ENCODE measurements at regions not wholly inside any gene's neighbourhood (a gene's known extent, or its start where the extent isn't known, plus 50 kb on each side); places are given as distances from the start of the nearest gene placed in this dataset.

DNA sequence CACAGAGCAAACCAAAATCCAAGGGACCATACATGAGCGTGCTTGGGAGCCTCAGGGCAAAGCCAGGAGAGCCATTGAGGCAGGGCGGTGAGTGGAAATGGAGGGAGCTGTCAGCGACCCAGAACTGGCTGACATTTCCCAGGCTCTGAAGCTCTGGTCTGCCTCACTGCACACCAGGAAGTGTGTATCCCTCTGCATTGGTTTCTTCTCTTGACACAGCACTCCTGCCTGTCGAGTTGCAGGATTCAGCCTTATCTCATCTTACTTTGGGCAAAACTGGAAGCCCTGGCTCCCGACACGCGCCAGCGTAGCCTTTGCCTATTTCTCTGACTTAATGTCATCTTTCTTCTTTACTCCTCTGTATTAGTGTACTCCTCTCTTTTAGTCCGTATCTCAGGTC is 144.7 kb upstream of the HS3ST3A1 start:
- Histone ChIP-seq H3K4me1 (ENCODE audit: control insufficient read depth in 4 of 4, insufficient read depth in 4 of 4, low read length in 3 of 4) (no peaks in the 10 kb centered on the region), H3K9me3 (ENCODE audit: control insufficient read depth in 4 of 4, low read length in 3 of 4) (no peaks in the 10 kb centered on the region), H3K4me3 (ENCODE audit: low read depth in 1 of 3, low read length in 3 of 3) (no peak overlapping the region), H3K9ac (ENCODE audit: low read depth in 1 of 2, low read length in 2 of 2) (no peak overlapping the region), H3K27ac (ENCODE audit: low read depth in 1 of 2, low read length in 2 of 2) (no peak overlapping the region), H3K36me3 (ENCODE audit: control insufficient read depth in 4 of 4, insufficient read depth in 3 of 4, low read depth in 1 of 4, low read length in 3 of 4) (no peaks in the 10 kb centered on the region), H3K27me3 (ENCODE audit: control insufficient read depth in 4 of 4, insufficient read depth in 4 of 4, low read length in 3 of 4) (peaks cover 0 to 3% (median 0%) of the 10 kb centered on the region in 4 donors)
- DNase-seq (ENCODE audit: low spot score): no peak
- WGBS: 66% methylated on average over 9 of the region's 9 CpGs
- TF ChIP-seq YY1 (IDR thresholded peaks at IDR 0.05) (no peak), SP1 (IDR thresholded peaks at IDR 0.05) (no peak), JUND (IDR thresholded peaks at IDR 0.05) (no peak), GABPA (IDR thresholded peaks at IDR 0.05 in 1 of 2, conservative IDR thresholded peaks at IDR 0.05 in 1 of 2) (no peak), TAF1 (conservative IDR thresholded peaks at IDR 0.05) (no peak), FOXA1 (IDR thresholded peaks at IDR 0.05) (no peak), HNF4A (conservative IDR thresholded peaks at IDR 0.05) (no peak)
- TF ChIP-seq, protein P1, sequence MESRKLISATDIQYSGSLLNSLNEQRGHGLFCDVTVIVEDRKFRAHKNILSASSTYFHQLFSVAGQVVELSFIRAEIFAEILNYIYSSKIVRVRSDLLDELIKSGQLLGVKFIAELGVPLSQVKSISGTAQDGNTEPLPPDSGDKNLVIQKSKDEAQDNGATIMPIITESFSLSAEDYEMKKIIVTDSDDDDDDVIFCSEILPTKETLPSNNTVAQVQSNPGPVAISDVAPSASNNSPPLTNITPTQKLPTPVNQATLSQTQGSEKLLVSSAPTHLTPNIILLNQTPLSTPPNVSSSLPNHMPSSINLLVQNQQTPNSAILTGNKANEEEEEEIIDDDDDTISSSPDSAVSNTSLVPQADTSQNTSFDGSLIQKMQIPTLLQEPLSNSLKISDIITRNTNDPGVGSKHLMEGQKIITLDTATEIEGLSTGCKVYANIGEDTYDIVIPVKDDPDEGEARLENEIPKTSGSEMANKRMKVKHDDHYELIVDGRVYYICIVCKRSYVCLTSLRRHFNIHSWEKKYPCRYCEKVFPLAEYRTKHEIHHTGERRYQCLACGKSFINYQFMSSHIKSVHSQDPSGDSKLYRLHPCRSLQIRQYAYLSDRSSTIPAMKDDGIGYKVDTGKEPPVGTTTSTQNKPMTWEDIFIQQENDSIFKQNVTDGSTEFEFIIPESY (IDR thresholded peaks at IDR 0.05): no peak

DNA sequence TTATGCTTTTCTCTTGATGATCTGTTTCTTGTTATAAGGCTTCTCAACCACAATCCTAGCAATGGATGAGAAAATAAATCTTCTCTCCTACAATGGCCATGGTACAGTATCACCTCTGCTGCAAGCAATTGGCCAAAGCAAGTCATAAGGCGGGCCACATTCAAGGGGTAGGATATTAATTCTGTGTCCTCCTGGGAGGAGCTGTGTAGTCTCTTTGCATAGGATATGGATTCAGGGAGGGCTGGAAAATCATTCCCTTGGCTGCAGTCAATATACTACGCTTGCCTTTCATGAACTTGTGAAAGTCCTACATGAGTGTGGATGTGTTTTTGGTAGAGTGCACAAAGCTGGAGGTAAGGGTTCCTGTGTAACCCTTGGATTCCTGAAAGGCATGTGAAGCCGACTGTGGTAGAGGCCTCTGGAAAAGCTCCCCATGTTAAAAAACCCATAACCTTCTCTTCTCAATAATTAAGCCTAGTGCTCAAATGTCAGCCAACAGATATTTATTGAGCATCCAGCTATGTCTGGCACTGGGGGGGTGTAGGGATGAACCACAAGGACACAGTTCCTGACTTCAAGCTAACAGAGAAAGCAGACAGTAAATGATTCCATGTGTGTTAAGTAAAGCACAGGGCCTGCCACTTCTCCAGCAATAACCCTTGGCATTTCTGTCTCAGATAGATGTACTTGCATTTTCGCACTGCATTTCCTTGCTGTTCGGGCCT is 147.6 kb upstream of the HS3ST3A1 start:
- H3K27me3 ChIP-seq (ENCODE audit: control insufficient read depth in 4 of 4, insufficient read depth in 4 of 4, low read length in 3 of 4): peaks cover 0 to 3% (median 0%) of the 10 kb centered on the region in 4 donors
- H3K4me3 ChIP-seq (ENCODE audit: low read depth in 1 of 3, low read length in 3 of 3): no peak overlapping the region
- TF ChIP-seq, protein P1 (IDR thresholded peaks at IDR 0.05): no peak
- TF ChIP-seq JUND (IDR thresholded peaks at IDR 0.05) (no peak), RXRA (IDR thresholded peaks at IDR 0.05) (no peak), SP1 (IDR thresholded peaks at IDR 0.05) (no peak), TAF1 (conservative IDR thresholded peaks at IDR 0.05) (no peak), GABPA (IDR thresholded peaks at IDR 0.05 in 1 of 2, conservative IDR thresholded peaks at IDR 0.05 in 1 of 2) (no peak), NR2F2 (IDR thresholded peaks at IDR 0.05) (no peak), HNF4A (conservative IDR thresholded peaks at IDR 0.05) (no peak)
- TF ChIP-seq, protein P2, sequence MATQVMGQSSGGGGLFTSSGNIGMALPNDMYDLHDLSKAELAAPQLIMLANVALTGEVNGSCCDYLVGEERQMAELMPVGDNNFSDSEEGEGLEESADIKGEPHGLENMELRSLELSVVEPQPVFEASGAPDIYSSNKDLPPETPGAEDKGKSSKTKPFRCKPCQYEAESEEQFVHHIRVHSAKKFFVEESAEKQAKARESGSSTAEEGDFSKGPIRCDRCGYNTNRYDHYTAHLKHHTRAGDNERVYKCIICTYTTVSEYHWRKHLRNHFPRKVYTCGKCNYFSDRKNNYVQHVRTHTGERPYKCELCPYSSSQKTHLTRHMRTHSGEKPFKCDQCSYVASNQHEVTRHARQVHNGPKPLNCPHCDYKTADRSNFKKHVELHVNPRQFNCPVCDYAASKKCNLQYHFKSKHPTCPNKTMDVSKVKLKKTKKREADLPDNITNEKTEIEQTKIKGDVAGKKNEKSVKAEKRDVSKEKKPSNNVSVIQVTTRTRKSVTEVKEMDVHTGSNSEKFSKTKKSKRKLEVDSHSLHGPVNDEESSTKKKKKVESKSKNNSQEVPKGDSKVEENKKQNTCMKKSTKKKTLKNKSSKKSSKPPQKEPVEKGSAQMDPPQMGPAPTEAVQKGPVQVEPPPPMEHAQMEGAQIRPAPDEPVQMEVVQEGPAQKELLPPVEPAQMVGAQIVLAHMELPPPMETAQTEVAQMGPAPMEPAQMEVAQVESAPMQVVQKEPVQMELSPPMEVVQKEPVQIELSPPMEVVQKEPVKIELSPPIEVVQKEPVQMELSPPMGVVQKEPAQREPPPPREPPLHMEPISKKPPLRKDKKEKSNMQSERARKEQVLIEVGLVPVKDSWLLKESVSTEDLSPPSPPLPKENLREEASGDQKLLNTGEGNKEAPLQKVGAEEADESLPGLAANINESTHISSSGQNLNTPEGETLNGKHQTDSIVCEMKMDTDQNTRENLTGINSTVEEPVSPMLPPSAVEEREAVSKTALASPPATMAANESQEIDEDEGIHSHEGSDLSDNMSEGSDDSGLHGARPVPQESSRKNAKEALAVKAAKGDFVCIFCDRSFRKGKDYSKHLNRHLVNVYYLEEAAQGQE (IDR thresholded peaks at IDR 0.05): no peak
- TF ChIP-seq, protein P3, sequence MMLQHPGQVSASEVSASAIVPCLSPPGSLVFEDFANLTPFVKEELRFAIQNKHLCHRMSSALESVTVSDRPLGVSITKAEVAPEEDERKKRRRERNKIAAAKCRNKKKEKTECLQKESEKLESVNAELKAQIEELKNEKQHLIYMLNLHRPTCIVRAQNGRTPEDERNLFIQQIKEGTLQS (IDR thresholded peaks at IDR 0.05): no peak
- no peaks in the 10 kb centered on the region for H3K36me3 ChIP-seq (ENCODE audit: control insufficient read depth in 4 of 4, insufficient read depth in 3 of 4, low read depth in 1 of 4, low read length in 3 of 4)
- 85% methylated on average over 5 of the region's 5 CpGs for WGBS
- H3K9ac ChIP-seq (ENCODE audit: low read depth in 1 of 2, low read length in 2 of 2): no peak overlapping the region
- H3K4me1 ChIP-seq (ENCODE audit: control insufficient read depth in 4 of 4, insufficient read depth in 4 of 4, low read length in 3 of 4): no peaks in the 10 kb centered on the region
- DNase-seq (ENCODE audit: low spot score): no peak
- H3K9me3 ChIP-seq (ENCODE audit: control insufficient read depth in 4 of 4, low read length in 3 of 4): no peaks in the 10 kb centered on the region
- H3K27ac ChIP-seq (ENCODE audit: low read depth in 1 of 2, low read length in 2 of 2): no peak overlapping the region
